Ishikawa (cell line): ENCODE measurements at regions not wholly inside any gene's neighbourhood (a gene's known extent, or its start where the extent isn't known, plus 50 kb on each side); places are given as distances from the start of the nearest gene placed in this dataset.

Experiments
- EP300 ChIP-seq: IDR thresholded peaks from 2 replicates; pipeline ENCODE4 v1.6.1; 2012; ENCODE audit warnings: borderline replicate concordance
- FOXM1 ChIP-seq: IDR thresholded peaks from 2 replicates; pipeline ENCODE4 v1.6.1; 2012; ENCODE audit warnings: low read depth, borderline replicate concordance
- MAX ChIP-seq: IDR thresholded peaks from 2 replicates; pipeline ENCODE4 v1.6.1; 2012
- TAF1 ChIP-seq: IDR thresholded peaks from 2 replicates; pipeline ENCODE4 v1.6.1; 2012; ENCODE audit warnings: low read depth, mild to moderate bottlenecking
- TCF12 ChIP-seq: IDR thresholded peaks from 2 replicates; pipeline ENCODE4 v1.6.1; 2012; ENCODE audit warnings: low read depth
- TEAD4 ChIP-seq: IDR thresholded peaks from 2 replicates; pipeline ENCODE4 v1.6.1; 2012

- TF ChIP-seq TEAD4 (no peak), EP300 (no peak; the same call in 1 of the 2 replicates), TAF1 (no peak), FOXM1 (no peak), TCF12 (no peak), MAX (no peak)
Measured at GRCh38 chr14:41986700-41987099, 380.0 kb downstream of the LRFN5 start.
